ENCODE measurements at regions not wholly inside any gene's neighbourhood (a gene's known extent, or its start where the extent isn't known, plus 50 kb on each side); places are given as distances from the start of the nearest gene placed in this dataset.

DNA sequence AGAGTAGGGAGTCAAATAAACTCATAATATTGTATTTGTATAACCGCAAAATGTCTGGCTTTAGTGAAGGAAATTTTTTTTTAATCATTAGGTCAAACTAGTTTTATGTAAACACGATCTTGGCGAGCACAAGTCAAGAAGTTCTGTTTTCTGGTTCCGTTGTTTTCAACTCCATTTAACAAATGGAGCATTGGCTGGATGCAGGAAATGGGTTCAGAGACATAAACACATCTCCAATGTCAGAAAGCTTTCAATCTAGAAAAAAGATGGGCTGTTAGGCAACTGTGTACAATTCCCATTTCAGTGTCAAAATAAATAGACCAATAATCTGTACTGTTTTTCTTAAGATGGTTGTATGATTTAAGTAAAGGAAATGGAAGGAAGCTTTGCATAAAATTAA, 292.8 kb downstream of the TBL1XR1 start:
- TF ChIP-seq, protein P1, sequence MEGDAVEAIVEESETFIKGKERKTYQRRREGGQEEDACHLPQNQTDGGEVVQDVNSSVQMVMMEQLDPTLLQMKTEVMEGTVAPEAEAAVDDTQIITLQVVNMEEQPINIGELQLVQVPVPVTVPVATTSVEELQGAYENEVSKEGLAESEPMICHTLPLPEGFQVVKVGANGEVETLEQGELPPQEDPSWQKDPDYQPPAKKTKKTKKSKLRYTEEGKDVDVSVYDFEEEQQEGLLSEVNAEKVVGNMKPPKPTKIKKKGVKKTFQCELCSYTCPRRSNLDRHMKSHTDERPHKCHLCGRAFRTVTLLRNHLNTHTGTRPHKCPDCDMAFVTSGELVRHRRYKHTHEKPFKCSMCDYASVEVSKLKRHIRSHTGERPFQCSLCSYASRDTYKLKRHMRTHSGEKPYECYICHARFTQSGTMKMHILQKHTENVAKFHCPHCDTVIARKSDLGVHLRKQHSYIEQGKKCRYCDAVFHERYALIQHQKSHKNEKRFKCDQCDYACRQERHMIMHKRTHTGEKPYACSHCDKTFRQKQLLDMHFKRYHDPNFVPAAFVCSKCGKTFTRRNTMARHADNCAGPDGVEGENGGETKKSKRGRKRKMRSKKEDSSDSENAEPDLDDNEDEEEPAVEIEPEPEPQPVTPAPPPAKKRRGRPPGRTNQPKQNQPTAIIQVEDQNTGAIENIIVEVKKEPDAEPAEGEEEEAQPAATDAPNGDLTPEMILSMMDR (IDR thresholded peaks at IDR 0.05; ENCODE audit: low read depth, low read length) = no peak
- no peak for DNase-seq (ENCODE audit: low read depth in 2 of 2)
- H3K4me3 ChIP-seq (replicated peaks in 1 of 2; ENCODE audit: low read depth in 2 of 2, low read length in 2 of 2) = no peak overlapping the region

DNA sequence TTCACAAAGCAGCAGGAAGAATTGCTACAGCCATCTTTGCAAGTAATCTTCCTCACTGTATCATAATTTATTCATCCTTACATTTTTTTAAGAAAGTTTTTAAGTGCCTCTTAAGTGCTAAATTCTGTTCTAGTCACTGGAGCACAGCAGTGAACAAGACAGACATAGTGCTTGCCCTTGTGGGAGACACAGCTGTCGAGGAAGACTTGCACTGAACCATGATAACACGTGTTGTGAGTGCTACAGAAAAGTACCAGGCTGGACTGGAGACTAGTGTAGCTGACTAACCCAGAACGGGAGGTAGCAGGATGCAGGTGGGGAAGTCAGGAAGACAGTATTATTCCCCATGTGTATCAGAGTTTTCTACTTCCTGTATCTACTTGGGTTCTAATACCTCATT, 300.6 kb downstream of the TBL1XR1 start:
- TF ChIP-seq, protein P1 (IDR thresholded peaks at IDR 0.05; ENCODE audit: low read depth, low read length) = no peak
- no peak for DNase-seq (ENCODE audit: low read depth in 2 of 2)
- no peak overlapping the region for H3K4me3 ChIP-seq (replicated peaks in 1 of 2; ENCODE audit: low read depth in 2 of 2, low read length in 2 of 2)

DNA sequence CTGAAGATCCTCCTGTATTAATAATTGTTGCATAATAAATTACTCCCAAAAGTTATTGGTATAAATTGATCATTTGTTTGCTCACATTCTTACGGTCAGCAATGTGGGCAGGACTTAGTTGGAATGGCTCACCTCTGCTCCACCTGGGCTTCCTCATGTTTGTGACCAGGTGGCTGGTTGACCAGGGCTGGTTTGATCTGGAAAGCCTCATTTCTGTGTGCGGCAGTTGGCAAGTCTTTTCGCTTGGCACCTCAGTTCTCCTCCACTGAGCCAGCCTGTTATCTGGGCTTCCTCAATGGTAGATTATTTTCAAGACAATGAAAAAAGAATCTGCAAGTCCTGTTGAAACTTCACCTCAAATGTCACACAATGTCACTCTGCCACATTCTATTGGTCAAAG, 301.1 kb downstream of the TBL1XR1 start:
- DNase-seq (ENCODE audit: low read depth in 2 of 2) = no peak
- TF ChIP-seq, protein P1 (IDR thresholded peaks at IDR 0.05; ENCODE audit: low read depth, low read length) = no peak
- no peak overlapping the region for H3K4me3 ChIP-seq (replicated peaks in 1 of 2; ENCODE audit: low read depth in 2 of 2, low read length in 2 of 2)

DNA sequence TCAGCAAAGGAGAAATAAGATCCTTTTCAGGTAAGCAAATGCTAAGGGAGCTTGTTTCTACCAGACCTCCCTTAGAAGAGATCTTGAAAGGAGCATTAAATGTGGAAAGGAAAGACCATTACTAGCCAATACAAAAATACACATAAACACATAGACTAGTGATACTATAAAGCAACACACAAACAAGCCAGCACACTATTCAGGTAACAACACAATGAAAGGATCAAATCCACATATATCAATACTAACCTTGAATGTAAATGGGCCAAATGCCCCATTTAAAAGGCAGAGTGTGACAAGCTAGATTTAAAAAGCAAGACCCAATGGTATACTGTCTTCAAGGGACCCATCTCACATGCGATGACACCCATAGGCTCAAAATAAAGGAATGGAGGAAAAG, 317.6 kb downstream of the TBL1XR1 start:
- no peak overlapping the region for H3K4me3 ChIP-seq (replicated peaks in 1 of 2; ENCODE audit: low read depth in 2 of 2, low read length in 2 of 2)
- TF ChIP-seq, protein P1 (IDR thresholded peaks at IDR 0.05; ENCODE audit: low read depth, low read length) = no peak
- no peak for DNase-seq (ENCODE audit: low read depth in 2 of 2)

DNA sequence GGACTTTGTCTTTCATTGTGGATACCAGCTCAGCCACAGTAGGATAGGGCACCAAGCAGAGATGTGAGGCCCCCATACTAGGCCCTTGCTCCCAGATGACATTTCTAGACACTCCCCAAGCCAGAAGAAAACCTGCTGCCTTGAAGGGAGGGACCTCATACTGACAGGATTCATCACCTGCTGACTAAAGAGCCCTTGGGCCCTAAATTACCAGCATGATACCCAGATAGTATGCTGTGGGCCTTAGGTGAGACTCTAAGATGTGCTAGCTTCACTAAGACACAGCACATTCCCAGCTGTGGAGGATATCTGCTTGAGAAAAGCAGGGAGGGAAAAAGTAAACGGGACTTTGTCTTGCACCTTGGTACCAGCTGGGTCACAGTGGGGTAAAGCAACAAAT, 324.0 kb downstream of the TBL1XR1 start:
- DNase-seq (ENCODE audit: low read depth in 2 of 2) = no peak
- TF ChIP-seq, protein P1 (IDR thresholded peaks at IDR 0.05; ENCODE audit: low read depth, low read length) = no peak

DNA sequence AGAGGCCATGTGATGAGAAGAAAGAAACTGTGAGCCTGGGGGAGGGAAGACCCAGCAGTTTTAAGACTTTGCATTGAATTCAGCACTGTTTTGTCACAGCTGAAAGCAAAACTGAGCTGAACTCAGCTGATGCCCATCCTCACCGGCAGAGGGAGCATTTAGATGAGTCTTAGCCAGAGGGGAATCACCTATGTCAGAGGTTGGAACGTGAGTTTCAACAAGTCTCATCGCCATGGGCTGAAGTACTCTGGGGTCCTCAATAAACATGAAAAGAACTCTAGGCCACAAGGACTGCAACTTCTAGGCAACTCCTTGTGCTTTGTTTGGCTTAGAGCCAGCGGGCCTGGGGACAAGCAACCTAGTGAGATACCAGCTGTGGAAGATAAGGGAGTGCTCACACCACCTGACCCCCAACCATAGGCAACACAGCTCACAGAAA, 324.5 kb downstream of the TBL1XR1 start:
- peak; percentile 68 to 70 for DNase-seq (ENCODE audit: low read depth in 2 of 2)
- TF ChIP-seq, protein P1 (IDR thresholded peaks at IDR 0.05; ENCODE audit: low read depth, low read length) = peak; percentile 91

More for the DNA sequence above, 324.0 kb downstream of the TBL1XR1 start:
- H3K4me3 ChIP-seq (replicated peaks in 1 of 2; ENCODE audit: low read depth in 2 of 2, low read length in 2 of 2) = no peak overlapping the region

DNA sequence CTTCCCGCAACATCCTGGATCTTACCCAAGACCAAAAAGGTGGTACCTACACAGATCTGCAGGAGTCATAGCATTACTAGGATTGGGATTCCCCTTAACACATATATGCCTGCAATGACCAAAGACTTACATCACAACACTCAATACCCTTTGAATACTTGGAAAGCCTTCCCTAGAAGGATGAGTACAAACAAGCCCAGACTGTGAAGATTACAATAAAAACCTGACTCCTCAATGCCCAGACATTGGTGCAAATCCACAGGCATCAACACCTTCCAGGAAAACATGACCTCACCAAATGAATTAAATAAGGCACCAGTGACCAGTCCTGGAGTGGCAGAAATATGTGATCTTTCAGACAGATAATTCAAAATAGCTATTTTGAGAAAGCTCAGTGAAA, 326.8 kb downstream of the TBL1XR1 start:
- no peak for DNase-seq (ENCODE audit: low read depth in 2 of 2)
- H3K4me3 ChIP-seq (replicated peaks in 1 of 2; ENCODE audit: low read depth in 2 of 2, low read length in 2 of 2) = no peak overlapping the region
- TF ChIP-seq, protein P1 (IDR thresholded peaks at IDR 0.05; ENCODE audit: low read depth, low read length) = no peak

More for the DNA sequence above, 324.5 kb downstream of the TBL1XR1 start:
- H3K4me3 ChIP-seq (replicated peaks in 1 of 2; ENCODE audit: low read depth in 2 of 2, low read length in 2 of 2) = no peak overlapping the region

All from cardiac fibroblast (primary cell).